ENCODE measurements at regions not wholly inside any gene's neighbourhood (a gene's known extent, or its start where the extent isn't known, plus 50 kb on each side); places are given as distances from the start of the nearest gene placed in this dataset.

DNA sequence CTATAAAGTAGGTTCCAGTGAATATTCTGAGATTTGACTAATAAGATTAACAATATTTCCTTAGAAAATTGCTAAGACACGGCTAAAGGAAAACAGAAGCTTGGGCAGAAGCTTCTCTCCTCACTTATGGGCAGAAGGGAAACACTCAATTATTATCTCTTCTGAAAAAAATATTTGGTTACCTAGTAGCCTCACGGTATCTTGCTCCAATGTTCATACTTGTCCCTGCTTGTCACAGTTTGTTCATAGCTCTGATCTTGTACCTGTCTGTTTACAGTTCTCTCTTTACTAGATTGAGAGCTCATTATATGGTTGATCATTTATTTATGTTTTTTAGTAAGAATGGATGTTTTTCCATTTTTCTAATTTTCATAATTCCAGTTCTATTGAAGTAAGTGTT is 458.0 kb upstream of the ATP2B1 start:
- H3K36me3 ChIP-seq (ENCODE audit: control insufficient read depth, insufficient read depth, low read length), result no peaks in the 10 kb centered on the region
- H3K4me3 ChIP-seq (replicated peaks; ENCODE audit: low read depth, low read length), result no peak overlapping the region
- TF ChIP-seq, protein P1, sequence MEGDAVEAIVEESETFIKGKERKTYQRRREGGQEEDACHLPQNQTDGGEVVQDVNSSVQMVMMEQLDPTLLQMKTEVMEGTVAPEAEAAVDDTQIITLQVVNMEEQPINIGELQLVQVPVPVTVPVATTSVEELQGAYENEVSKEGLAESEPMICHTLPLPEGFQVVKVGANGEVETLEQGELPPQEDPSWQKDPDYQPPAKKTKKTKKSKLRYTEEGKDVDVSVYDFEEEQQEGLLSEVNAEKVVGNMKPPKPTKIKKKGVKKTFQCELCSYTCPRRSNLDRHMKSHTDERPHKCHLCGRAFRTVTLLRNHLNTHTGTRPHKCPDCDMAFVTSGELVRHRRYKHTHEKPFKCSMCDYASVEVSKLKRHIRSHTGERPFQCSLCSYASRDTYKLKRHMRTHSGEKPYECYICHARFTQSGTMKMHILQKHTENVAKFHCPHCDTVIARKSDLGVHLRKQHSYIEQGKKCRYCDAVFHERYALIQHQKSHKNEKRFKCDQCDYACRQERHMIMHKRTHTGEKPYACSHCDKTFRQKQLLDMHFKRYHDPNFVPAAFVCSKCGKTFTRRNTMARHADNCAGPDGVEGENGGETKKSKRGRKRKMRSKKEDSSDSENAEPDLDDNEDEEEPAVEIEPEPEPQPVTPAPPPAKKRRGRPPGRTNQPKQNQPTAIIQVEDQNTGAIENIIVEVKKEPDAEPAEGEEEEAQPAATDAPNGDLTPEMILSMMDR (IDR thresholded peaks at IDR 0.05; ENCODE audit: insufficient read depth, low read length, poor library complexity, severe bottlenecking), result no peak
- no peaks in the 10 kb centered on the region for H3K27me3 ChIP-seq (replicated peaks; ENCODE audit: control insufficient read depth, insufficient read depth, low read length)
- no peak for DNase-seq (ENCODE audit: extremely low read depth, insufficient read length)

DNA sequence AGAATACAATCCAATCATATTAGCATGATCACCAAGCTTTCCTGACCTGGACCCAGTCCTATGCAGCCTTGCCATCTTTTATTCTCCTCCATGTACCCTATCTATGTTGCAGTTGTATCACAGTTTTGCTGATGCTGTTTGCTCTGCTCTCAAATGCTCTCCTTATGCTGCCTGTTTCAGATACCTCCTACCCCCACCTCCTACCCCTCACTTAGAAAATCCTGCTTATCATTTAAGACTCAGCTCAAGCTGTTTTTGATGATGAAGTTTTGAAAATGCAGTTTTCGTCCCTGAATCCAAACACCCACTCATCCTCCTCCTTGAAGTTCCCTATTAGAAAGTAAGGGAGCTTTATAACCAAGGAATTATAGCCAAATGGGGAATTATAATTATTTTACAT is 457.4 kb upstream of the ATP2B1 start:
- H3K27me3 ChIP-seq (replicated peaks; ENCODE audit: control insufficient read depth, insufficient read depth, low read length), result no peaks in the 10 kb centered on the region
- no peak for DNase-seq (ENCODE audit: extremely low read depth, insufficient read length)
- TF ChIP-seq, protein P1 (IDR thresholded peaks at IDR 0.05; ENCODE audit: insufficient read depth, low read length, poor library complexity, severe bottlenecking), result no peak
- no peaks in the 10 kb centered on the region for H3K36me3 ChIP-seq (ENCODE audit: control insufficient read depth, insufficient read depth, low read length)
- no peak overlapping the region for H3K4me3 ChIP-seq (replicated peaks; ENCODE audit: low read depth, low read length)

DNA sequence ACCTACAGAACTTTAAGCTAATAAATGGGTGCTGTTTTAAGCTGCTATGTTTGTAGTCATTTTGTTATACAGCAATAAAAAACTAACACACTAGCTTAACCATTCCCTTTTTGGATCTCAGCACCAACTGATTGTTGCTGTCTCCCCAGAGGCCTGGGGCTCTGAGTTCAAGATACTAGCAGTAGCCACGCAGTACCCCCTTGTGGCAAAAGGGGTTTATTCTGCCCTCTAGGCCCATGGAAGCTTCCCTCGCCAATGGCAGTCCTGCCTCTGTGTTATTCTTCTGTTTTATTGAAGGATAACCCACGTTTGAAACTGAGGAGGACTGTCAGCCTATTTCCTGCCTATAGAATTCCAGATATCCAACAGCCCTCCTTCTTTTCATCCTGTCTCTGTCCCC is 455.3 kb upstream of the ATP2B1 start:
- no peaks in the 10 kb centered on the region for H3K36me3 ChIP-seq (ENCODE audit: control insufficient read depth, insufficient read depth, low read length)
- H3K4me3 ChIP-seq (replicated peaks; ENCODE audit: low read depth, low read length), result no peak overlapping the region
- DNase-seq (ENCODE audit: extremely low read depth, insufficient read length), result no peak
- no peaks in the 10 kb centered on the region for H3K27me3 ChIP-seq (replicated peaks; ENCODE audit: control insufficient read depth, insufficient read depth, low read length)
- TF ChIP-seq, protein P1 (IDR thresholded peaks at IDR 0.05; ENCODE audit: insufficient read depth, low read length, poor library complexity, severe bottlenecking), result peak; percentile 32

DNA sequence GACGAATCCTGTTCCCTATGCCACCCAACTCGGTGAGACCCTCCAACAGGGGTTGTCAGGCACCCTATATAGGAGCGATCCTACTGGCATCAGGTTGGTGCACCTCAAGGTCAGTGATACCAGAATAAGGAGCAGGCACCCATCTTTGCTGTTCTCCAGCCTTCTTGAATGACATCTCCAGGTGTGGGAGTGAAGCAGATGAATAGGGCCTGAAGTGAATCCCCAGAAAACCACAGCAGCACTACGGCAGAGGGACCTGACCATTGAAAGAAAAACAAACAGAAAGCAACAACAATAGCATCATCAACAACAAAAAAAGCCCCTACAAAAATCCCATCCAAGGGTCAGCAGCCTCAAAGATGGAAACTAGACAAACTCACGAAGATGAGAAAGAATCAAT is 445.2 kb upstream of the ATP2B1 start:
- no peaks in the 10 kb centered on the region for H3K27me3 ChIP-seq (replicated peaks; ENCODE audit: control insufficient read depth, insufficient read depth, low read length)
- no peaks in the 10 kb centered on the region for H3K36me3 ChIP-seq (ENCODE audit: control insufficient read depth, insufficient read depth, low read length)
- H3K4me3 ChIP-seq (replicated peaks; ENCODE audit: low read depth, low read length), result no peak overlapping the region
- TF ChIP-seq, protein P1 (IDR thresholded peaks at IDR 0.05; ENCODE audit: insufficient read depth, low read length, poor library complexity, severe bottlenecking), result no peak
- no peak for DNase-seq (ENCODE audit: extremely low read depth, insufficient read length)

DNA sequence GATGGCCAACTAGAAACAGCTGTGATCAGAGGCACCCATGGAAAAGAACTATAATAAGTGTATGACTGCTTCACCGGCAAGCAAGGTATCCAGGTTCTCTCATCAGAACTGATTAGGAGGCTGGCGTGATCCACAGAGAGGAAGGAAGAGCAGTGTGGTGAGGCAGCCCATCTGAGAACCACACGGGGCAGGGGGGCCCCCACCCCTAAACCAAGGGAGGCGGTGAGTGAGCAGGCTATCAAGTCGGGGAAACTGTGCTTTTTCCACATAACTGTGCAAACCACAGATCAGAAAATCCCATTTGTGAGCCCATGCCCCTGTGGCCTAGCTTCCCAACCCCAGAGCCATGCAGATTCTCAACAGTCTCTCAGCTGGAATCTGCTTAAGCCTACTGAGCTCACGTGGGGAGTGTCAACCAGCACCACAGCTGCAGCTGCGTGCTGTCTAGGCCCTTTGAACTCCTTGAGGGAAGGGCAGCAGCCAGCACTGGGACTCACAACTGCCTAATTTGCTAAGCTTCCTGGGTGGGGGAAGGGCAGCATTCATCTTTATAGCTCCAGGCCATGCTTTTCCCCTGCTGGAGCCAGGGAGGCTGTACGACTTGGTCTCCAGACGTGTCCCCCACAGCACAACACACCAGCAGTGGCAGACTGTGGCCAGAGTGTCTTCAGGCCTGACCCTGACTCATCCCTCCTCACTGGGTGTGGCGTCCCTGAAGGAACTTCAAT is 444.4 kb upstream of the ATP2B1 start:
- Histone ChIP-seq H3K36me3 (ENCODE audit: control insufficient read depth, insufficient read depth, low read length) (no peaks in the 10 kb centered on the region), H3K4me3 (replicated peaks; ENCODE audit: low read depth, low read length) (no peak overlapping the region), H3K27me3 (replicated peaks; ENCODE audit: control insufficient read depth, insufficient read depth, low read length) (no peaks in the 10 kb centered on the region)
- no peak for DNase-seq (ENCODE audit: extremely low read depth, insufficient read length)
- TF ChIP-seq, protein P1 (IDR thresholded peaks at IDR 0.05; ENCODE audit: insufficient read depth, low read length, poor library complexity, severe bottlenecking), result no peak
